GM21447 (cell line): ENCODE measurements at regions not wholly inside any gene's neighbourhood (a gene's known extent, or its start where the extent isn't known, plus 50 kb on each side); places are given as distances from the start of the nearest gene placed in this dataset.
"Not testable (repeated sequence)": the region's sequence is repeated elsewhere in the genome, so short reads cannot be mapped to it uniquely, and the experiment has no call there.

ENCODE experiments used
- ATAC-seq: cut with Tn5 transposase; IDR thresholded peaks from one replicate; pipeline ENCODE4 v1.9.1; 2021; ENCODE audit not compliant: unreplicated experiment

DNA sequence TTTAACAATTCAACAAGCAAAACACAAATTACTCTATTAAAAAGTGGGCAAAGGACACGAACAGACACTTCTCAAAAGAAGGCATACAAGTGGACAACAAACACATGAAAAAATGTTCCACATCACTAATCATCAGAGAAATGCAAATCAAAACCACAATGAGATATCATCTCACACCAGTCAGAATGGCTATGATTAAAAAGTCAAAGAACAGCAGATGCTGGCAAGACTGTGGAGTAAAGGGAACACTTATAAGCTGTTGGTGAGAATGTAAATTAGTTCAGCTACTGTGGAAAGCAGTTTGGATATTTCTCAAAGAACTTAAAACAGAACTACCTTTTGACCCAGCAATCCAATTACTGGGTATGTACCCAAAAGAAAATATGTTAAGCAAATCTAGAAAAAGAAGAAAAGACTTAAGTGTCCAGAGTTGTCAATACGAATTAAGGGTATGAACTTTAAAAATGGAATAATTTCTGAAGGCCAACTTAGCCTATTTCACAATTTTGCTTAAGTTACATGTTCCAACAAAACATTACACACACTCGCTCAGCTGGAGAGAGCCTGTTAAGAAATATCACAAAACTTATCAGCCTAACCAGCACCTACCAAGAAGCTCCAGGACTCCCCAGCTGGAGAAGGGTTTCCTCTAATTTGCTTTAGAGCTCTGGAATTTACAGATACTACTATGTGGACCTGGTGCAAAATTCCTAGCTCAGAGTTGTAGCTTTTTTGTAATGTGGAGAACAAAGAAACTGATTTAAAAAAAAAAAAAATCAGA lies 232.1 kb downstream of the DUSP10 start:
- no peak for ATAC-seq

DNA sequence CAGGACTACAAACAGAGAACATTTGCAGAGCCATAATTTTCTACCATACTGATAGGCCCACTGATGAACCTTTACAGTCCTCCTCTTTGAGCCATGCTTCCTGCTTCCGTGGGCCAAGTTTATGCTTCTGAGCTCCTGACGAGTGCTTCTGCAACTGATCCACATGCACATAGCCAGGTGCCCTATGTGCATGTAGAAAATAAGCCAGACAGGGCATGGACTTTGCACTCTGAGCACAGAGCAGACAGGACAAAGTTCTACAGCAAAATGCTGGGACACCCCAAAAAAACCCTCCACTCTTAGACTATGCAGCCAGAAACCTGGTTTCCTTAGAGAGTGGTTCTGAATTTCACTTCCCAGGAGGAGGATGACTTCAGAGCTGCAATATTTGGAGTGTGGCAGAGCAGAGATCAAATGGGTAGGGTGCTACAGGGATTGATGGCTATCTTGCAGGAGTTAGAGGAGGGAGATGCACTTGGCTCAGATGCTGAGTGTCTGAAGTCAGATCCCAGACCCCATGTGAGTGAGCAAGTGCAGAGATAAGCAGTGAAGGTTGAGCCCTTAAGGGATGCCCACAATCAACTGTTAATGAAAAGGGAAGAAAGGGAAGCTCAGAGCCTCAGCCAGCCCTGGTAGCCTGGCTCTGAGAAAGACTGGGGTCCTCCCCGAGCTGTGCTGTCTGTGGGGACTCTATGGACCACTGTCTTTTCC lies 230.9 kb downstream of the DUSP10 start:
- ATAC-seq, result no peak

DNA sequence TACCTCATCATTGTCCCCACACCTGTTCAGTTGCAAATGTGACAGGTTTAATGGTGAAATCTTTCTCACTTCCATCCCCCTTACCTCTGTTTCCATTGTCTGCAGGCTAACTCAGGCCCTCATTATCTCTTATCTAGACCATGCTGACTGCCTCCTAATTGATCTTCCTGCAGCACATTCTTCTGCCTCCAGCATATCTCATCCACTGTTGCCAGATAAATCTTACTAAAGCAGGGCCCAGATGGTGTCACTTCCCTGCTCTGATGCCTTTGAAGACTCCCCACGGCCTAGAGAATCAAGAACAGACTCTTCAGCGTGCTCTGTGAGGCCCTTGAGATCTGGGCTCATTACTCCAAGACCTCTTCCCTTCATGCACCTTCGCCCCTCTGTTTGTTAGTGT lies 230.1 kb downstream of the DUSP10 start:
- no peak for ATAC-seq

DNA sequence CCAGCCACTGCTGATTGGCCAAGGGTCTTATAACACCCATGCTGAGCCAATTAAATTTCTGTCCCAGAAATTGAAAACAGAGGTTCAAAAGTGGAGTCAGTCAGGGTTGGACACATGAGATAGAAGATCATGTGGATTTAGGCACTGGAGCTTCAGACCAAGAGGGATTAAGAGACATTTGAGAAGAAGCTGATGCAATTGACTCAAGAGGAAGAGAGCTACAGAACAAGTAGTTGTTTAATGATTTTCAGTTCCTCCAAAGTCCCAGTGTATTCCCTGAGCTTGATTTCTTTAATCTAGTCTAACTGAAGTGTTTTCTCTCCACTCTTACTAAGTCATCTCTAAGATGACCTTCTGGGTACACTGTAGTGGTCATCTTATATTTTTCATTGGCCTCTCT lies 227.1 kb downstream of the DUSP10 start:
- ATAC-seq, result no peak

DNA sequence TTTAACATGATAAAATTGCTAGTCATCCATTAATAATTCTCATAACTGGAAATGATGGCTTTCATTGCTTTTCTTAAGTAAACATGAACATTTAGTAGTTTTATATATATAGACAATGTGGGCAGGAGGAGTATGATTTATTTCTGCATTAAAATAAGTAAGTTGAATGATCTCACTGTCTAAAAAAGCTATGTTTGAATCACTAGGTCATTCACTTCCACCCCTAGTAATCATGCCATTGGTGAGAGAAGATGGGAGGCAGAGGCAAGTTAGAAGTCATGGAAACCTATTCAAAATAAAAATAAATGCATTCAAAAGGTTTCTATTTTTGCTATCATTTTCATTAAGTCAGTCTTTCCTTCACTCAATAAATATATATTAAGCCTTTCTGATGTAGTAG lies 226.4 kb downstream of the DUSP10 start:
- no peak for ATAC-seq

DNA sequence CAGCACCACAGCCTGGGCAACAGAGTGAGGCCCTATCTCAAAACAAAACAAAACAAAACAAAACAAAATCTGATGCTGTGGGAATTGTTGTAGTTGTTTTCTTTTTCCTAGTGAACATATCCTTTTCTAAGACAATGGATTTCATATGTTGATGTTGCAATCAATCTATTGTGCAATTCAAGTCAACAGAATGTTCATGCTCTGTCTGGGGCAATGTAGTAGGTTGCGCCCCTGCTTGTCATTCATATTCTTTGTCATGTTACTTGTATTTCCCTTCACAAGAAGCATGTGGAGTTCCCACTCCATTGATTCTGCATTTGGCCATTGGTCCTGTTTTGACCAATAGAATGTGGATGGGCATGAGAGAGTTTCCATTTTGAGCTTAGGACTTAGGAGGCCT lies 223.9 kb downstream of the DUSP10 start:
- ATAC-seq, result no peak

DNA sequence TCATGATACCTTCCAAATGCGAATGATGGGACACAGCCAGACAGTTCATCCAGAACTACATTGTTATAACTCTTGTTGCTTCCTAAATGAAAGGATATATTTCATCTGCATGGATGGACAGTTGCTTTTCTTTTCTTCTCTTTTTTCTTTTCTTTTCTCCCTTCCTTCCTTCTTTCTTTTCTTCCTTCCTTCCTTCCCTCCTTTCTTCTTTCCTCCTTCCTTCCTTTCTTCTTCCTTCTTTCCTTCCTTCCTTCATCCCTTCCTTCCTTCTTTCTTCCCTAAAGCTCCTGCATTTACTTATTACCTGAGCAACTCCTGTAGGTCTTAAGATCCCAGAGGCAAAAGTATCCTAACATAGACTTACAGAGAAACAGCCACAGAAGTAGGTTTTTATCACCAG lies 221.6 kb downstream of the DUSP10 start:
- ATAC-seq, result no peak

DNA sequence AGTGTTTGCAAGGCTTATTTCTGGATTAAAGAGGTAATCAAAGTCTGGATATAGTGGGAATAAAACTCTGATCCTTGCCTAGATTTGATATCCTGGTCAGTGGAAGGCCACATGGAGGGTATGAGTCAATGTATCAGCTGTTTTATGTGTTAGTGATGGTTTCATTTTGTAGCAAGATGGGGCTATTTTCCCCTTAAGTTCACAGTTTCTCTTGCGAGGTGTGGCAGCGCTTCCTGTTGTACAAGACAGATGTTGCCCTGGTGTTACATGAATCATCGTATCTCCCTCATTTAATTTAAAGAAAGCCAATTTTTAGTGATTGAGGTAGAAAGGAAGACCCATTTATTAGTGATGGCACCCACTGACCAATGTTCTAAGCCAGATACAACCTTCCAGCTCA lies 220.2 kb downstream of the DUSP10 start:
- ATAC-seq, result no peak

DNA sequence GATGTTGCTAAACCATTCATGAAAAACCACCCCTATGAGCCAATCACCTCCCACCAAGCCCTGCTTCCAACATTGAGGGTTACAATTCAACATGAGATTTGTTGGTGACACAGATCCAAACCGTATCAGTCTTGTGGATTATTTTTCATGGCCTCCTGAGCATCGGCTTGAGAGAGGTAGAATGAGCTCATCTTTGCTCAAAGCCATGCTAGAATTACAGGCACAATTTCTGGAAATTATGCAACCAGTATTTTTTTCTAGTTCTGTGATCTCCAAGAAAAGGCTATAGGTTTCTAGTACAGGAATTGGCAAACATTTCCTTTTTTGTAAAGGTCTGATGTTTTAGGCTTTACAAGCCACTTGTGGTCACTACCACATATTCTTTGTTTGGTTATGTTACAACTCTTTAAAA lies 219.4 kb downstream of the DUSP10 start:
- no peak for ATAC-seq

DNA sequence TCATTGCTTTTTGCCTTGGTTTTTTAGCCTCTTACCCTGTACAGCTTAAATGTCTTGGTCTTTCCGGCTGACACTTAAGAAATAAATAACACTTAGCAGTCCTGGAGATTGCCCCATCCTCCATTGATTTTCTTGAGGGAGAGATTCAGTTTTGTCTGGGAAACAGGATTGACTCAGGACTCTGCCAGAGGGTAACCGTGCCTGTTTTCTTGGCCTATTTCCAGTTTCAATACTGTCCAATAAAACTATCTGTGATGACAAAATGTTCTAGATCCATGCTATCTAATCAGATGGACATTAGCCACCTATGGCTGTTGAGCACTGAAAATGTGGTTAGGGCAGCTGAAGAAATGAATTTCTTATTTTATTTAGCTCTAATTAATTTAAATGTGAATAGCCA lies 216.1 kb downstream of the DUSP10 start:
- ATAC-seq, result no peak

DNA sequence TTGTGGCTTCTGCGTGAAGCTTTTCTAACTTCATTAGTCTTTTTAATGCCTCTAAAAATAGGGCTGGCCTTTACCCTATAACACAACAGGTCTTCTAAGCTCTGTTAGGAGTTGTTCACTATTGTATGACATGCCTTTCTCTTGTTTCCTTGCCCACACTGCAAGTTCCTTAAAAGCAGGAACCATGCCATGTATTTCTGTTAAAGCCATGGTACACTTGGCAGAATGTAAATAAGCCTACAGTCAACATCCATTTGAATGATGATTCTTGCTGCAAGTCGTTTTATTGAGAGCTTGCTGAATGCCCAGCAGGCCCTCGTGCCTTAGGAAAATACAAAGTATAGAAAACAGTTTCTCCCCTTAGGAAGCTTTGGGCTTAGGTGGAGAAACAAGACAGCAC lies 214.6 kb downstream of the DUSP10 start:
- ATAC-seq, result no peak

DNA sequence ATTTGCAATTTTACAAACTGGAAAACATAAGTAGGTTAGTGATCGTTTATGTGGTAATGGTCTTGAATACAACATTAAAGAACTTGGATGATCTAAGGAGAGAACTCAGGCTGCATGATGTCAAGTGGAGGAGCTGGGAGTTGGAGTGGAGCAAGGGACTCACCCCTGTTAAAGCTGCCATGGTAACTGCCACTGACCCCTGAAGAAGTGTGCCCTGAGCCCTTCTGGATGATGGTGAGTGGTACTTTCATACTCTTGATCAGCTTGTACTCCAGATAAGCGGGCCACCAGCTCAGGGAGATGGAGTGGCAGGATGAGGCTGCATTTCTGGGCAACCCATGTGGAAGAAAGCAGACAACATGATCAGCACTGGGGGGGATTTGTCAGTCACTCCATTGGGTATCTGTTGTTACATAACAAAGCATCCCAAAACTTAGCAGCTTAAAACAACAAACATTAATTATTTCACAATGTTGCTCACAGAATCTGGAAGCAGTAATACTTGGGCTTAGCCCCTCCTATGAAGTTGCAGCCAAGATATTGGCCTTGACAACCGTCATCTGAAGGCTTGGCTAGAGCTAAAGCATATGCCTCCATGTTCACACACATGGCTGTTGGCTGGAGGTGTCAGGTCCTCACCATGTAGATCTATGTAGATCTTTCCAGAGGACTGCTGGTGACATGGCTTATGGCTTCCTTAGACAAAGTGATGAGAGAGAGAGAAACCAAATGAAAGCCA lies 213.8 kb downstream of the DUSP10 start:
- ATAC-seq, result no peak

DNA sequence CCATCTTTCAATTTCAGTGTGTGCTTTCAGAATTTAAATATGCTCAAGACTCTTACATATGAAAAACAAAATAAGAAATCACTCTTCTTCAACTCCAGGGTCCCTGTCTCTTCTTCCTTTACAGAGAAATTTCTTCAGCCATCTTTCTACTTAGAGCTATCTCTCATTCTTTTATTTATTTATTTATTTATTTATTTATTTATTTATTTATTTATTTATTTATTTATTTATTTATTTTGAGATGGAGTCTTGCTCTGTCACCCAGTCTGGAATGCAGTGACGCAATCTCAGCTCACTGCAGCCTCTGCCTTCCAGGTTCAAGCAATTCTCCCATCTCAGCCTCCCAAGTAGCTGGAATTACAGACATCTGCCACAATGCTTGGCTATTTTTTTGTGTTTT lies 211.7 kb downstream of the DUSP10 start:
- not testable (repeated sequence) for ATAC-seq

DNA sequence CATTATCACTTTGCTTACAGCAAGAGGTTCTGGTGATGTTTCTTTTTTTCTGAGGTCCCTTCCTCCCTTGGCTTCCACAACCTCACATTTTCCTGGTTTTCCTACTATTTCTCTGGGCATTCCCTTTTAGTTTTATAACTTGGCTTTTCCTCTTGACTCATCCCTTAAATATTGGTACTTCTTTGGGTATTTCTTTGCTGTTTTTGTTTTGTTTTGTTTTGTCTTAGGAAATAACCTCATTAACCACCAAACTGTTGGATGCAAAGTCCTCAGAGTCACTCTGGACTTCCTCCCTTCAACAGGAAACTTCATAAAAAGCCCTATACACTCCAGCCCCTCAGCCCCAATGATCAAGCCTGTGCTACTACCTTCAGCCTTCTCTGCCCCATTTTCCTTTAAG lies 211.1 kb downstream of the DUSP10 start:
- no peak for ATAC-seq

DNA sequence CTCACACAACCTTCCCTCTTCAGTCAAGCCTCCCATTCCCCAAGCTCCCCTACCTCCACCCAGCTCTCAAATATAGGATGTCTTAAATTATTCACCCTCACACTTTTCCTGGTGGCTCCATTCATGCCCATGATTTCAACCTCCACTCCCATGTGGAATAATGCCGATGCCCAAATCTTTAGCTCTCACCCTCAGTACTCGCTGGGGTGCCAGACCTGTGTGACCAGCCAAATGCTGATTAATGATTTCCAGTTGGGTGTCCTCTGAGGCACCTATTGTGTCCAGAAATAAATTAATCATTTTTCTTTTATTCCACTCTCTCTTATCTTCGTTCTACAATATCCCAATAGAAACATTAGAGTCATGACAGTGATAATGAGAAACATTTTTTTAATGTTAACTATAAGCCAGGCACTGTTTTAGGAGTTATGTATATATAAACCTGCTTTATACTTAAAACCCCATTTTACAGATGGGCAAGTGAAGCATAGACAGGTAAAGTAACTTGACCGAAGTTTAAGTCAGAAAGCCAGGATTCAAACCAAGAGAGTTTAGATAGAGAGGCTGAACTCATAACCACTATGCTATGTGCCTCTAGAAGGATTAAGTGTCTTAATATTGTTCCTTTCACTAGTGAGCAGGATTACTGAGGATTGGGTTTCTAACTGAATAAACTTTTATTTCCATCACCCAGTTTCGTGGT lies 209.7 kb downstream of the DUSP10 start:
- no peak for ATAC-seq

DNA sequence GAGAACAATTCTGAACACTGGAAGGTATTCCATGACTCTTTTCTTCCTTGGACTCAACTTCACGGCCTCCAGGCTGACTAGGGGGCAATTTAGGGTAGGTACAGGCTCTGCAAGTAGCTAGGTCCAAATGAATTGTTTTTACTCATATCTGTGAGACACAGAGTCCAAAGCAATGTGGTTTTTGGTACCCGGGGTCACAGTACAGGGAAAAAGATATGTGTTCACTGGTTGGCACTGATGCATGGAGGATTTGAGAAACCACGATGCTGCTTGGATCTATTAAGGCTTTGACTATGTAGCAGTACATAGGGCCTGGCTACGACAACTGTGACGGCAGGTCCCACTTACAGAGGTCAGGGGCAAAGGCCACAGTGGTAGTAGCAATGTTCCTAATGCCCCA lies 200.6 kb downstream of the DUSP10 start:
- no peak for ATAC-seq

DNA sequence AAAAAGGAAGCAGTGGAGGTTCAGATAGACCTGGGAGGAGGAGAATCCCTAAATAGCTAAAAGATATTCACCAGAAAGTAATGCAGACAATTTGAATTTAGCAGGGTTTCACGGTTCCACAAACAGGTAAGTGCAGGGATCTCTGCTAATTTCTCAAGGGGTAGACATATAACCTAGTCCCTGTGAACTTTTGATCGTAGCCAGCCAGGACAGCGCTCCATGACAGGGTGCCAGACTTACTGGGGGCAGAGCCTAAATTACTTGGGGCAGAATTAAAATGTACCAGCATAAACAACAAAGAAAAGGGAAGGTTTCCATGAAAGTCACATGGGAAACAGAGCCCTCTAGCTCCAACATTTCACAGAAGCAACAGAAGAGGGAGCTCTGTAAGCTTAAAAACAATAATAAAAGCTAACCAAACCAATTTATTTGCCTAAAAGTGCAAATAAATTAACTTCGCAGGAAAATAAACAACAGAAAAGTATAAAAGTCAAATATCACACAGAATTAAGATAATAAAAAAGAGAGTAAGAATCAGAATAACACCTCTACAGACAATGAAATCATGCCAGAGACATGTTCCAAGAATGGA lies 198.3 kb downstream of the DUSP10 start:
- no peak for ATAC-seq

DNA sequence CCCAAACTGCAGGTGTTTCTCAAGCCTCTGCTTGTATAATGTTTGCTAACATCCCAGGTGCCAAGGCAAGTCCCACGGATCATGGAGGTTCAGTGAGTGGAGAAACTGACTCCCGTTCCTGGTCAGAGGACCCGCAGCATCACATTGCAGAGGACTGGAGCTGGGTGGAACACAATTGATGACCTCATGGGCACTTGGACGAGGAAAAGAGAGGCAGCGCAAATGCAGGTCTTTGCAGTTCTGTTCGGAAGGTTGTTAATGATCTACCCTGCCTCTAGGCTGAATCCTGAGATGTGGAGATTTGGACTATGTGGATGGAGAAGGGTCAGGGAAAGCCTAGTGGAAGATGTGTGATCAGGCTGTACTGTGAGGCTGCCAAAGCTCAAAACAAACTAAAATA lies 192.9 kb downstream of the DUSP10 start:
- ATAC-seq, result no peak

DNA sequence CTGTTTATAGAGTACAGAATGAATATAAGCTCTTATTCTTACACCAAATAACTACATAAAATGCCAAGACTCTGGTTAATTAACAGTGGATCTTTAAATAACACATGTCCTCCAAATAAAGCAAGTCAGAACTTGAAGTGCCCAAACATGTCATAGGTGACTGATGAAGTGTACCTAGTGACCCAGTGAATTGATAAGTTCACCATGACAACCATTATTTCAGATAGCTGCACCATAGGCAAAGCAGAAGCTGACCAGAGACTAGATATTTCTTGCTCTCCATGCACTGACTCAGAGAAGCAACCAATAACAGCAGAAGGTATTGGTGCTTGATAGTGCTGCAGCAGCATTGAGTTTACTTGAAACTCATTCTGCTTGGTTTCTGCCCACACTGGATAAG lies 192.1 kb downstream of the DUSP10 start:
- ATAC-seq, result no peak

DNA sequence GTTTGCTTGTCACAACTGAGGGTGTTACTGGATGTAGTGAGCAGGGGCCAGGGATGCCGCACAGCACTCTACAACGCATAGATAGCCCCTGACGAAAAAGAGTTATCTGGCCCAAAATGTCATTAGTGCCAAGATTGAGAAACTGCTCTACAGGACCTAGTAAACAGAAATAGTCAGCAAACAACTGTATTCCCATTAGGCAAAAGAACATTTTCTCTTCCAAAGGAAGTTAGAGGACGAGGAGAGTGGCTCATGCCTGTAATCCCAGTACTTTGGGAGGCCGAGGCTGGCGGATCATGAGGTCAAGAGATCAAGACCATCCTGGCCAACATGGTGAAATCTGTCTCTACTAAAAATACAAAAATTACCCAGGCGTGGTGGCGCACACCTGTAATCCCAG lies 189.1 kb downstream of the DUSP10 start:
- ATAC-seq, result not testable (repeated sequence)
